PC-9 (cell line): ENCODE measurements at regions not wholly inside any gene's neighbourhood (a gene's known extent, or its start where the extent isn't known, plus 50 kb on each side); places are given as distances from the start of the nearest gene placed in this dataset.

Experiments used
- CTCF ChIP-seq: fragments of 200-600 bp; sonication (generic); conservative IDR thresholded peaks from 2 replicates; pipeline ENCODE4 v1.6.1; 2017; ENCODE audit warnings: mixed run types, antibody characterized with exemption, mild to moderate bottlenecking, moderate library complexity
- EZH2 ChIP-seq: fragments of 200-600 bp; sonication (generic); IDR thresholded peaks from 2 replicates; pipeline ENCODE4 v1.8.0; 2017; ENCODE audit warnings: antibody characterized with exemption, low read depth

GRCh38 chr14:98726585-98727405, 545.2 kb downstream of the BCL11B start:
- TF ChIP-seq CTCF (no peak), EZH2 (no peak)
